NCI-H146 treated with DMSO at 0.1 percent for 48 hours (cell line): ENCODE measurements at regions not wholly inside any gene's neighbourhood (a gene's known extent, or its start where the extent isn't known, plus 50 kb on each side); places are given as distances from the start of the nearest gene placed in this dataset.
A peak's percentile ranks its signal among the peaks of the same experiment; 100 is the strongest.
"Not testable (repeated sequence)": the region's sequence is repeated elsewhere in the genome, so short reads cannot be mapped to it uniquely, and the experiment has no call there.

Experiments
- DNase-seq: peaks from one replicate; lab custom pipeline; 2025; ENCODE audit not compliant: unreplicated experiment; lab: John Stamatoyannopoulos, UW

GRCh38 chr18:78813156-78813555 lies 166.5 kb upstream of the SALL3 start:
- DNase-seq = no peak

GRCh38 chr18:78813936-78814710 lies 165.5 kb upstream of the SALL3 start:
- DNase-seq = no peak

- DNase-seq = peak; percentile 47
Measured at GRCh38 chr18:78814766-78815165, 164.9 kb upstream of the SALL3 start.

GRCh38 chr18:78816114-78816513 lies 163.5 kb upstream of the SALL3 start:
- DNase-seq = no peak

GRCh38 chr18:78816916-78817315 lies 162.7 kb upstream of the SALL3 start:
- DNase-seq = no peak

GRCh38 chr18:78818495-78818894 lies 161.1 kb upstream of the SALL3 start:
- no peak for DNase-seq

GRCh38 chr18:78818961-78819360 lies 160.7 kb upstream of the SALL3 start:
- DNase-seq = no peak

- no peak for DNase-seq
Measured at GRCh38 chr18:78820161-78820834, 159.3 kb upstream of the SALL3 start.

- no peak for DNase-seq
Measured at GRCh38 chr18:78821396-78821795, 158.2 kb upstream of the SALL3 start.

- DNase-seq = no peak
Measured at GRCh38 chr18:78822171-78822948, 157.3 kb upstream of the SALL3 start.

- DNase-seq = no peak
Measured at GRCh38 chr18:78822949-78823285, 156.7 kb upstream of the SALL3 start.

- DNase-seq = no peak
Measured at GRCh38 chr18:78825168-78825567, 154.4 kb upstream of the SALL3 start.

- no peak for DNase-seq
Measured at GRCh38 chr18:78826631-78827030, 153.0 kb upstream of the SALL3 start.

GRCh38 chr18:78827141-78827540 lies 152.5 kb upstream of the SALL3 start:
- DNase-seq = no peak

GRCh38 chr18:78828131-78828530 lies 151.5 kb upstream of the SALL3 start:
- no peak for DNase-seq

- not testable (repeated sequence) for DNase-seq
Measured at GRCh38 chr18:78829026-78829425, 150.6 kb upstream of the SALL3 start.

- no peak for DNase-seq
Measured at GRCh38 chr18:78830161-78830560, 149.5 kb upstream of the SALL3 start.

- DNase-seq = no peak
Measured at GRCh38 chr18:78830826-78831225, 148.8 kb upstream of the SALL3 start.

GRCh38 chr18:78831603-78832002 lies 148.0 kb upstream of the SALL3 start:
- DNase-seq = no peak

- DNase-seq = no peak
Measured at GRCh38 chr18:78833833-78834232, 145.8 kb upstream of the SALL3 start.

GRCh38 chr18:78836838-78837237 lies 142.8 kb upstream of the SALL3 start:
- DNase-seq = no peak

- DNase-seq = no peak
Measured at GRCh38 chr18:78837754-78838153, 141.9 kb upstream of the SALL3 start.
